ENCODE measurements at regions not wholly inside any gene's neighbourhood (a gene's known extent, or its start where the extent isn't known, plus 50 kb on each side); places are given as distances from the start of the nearest gene placed in this dataset.

GRCh38 chr3:124161448-124161847 lies 169.5 kb upstream of the ROPN1 start:
- H3K4me1 ChIP-seq (ENCODE audit: control insufficient read depth, insufficient read depth, low read length) = no peaks in the 10 kb centered on the region
- in situ Hi-C loops (cut with HindIII; ENCODE audit: low pct_unique_long_range_greater_than_20kb, low sequenced_read_pairs) = no loop called here
- intact Hi-C loops (cut with micrococcal nuclease; ENCODE audit: unreplicated experiment) = no loop called here
- H3K27ac ChIP-seq (ENCODE audit: low read length) = no peak overlapping the region
- ATAC-seq (no peak), DNase-seq (ENCODE audit: low read depth, low spot score) (no peak)
- POLR2A ChIA-PET = no interaction called here
- BruUV-seq (replicated peaks) = no TSS peak
- H3K4me3 ChIP-seq (ENCODE audit: low read depth in 2 of 2, low read length in 2 of 2) = no peak overlapping the region
- no peaks in the 10 kb centered on the region for H3K36me3 ChIP-seq (ENCODE audit: control insufficient read depth, insufficient read depth, low read length)
- TF ChIP-seq TCF7L2 (IDR thresholded peaks at IDR 0.05; ENCODE audit: low read depth, low read length) = no peak
- no peak for TF ChIP-seq SIN3A (IDR thresholded peaks at IDR 0.05; ENCODE audit: borderline replicate concordance, insufficient read depth, low read depth, low read length)
- no peak for TF ChIP-seq POLR2AphosphoS5 (IDR thresholded peaks at IDR 0.05; ENCODE audit: low read depth, low read length)
- TF ChIP-seq, protein P1, sequence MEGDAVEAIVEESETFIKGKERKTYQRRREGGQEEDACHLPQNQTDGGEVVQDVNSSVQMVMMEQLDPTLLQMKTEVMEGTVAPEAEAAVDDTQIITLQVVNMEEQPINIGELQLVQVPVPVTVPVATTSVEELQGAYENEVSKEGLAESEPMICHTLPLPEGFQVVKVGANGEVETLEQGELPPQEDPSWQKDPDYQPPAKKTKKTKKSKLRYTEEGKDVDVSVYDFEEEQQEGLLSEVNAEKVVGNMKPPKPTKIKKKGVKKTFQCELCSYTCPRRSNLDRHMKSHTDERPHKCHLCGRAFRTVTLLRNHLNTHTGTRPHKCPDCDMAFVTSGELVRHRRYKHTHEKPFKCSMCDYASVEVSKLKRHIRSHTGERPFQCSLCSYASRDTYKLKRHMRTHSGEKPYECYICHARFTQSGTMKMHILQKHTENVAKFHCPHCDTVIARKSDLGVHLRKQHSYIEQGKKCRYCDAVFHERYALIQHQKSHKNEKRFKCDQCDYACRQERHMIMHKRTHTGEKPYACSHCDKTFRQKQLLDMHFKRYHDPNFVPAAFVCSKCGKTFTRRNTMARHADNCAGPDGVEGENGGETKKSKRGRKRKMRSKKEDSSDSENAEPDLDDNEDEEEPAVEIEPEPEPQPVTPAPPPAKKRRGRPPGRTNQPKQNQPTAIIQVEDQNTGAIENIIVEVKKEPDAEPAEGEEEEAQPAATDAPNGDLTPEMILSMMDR (IDR thresholded peaks at IDR 0.05) = no peak
- no peak for TF ChIP-seq REST (IDR thresholded peaks at IDR 0.05; ENCODE audit: insufficient read depth in 1 of 2, low read depth in 2 of 2, low read length in 1 of 2)
- CTCF ChIA-PET = no interaction called here
- H3K27me3 ChIP-seq (ENCODE audit: control insufficient read depth, insufficient read depth, low read length) = peaks cover 43% of the 10 kb centered on the region
- no peaks in the 10 kb centered on the region for H3K9me3 ChIP-seq (ENCODE audit: control insufficient read depth, insufficient read depth, low read depth, low read length)

DNA sequence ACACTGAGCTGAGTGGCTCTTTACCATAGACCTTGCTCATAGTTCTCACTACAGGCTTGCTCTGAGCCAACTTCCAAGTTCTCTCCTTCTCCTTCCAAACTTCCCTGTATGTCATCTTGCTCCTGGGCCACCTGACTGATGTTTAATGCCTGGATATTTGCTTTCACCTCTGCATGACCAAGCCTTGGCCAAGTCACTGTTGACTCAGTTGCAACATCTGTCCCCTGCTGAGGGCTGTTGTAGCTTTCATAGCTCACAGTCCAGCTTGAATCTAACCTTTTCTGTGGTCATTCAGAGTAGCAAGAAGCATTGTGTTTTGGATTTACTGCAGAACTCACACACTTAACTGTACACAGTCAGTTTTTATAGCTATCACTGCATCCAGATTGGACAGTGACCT lies 171.8 kb upstream of the ROPN1 start:
- Histone ChIP-seq H3K9me3 (ENCODE audit: control insufficient read depth, insufficient read depth, low read depth, low read length) (no peaks in the 10 kb centered on the region), H3K4me3 (ENCODE audit: low read depth in 2 of 2, low read length in 2 of 2) (no peak overlapping the region), H3K36me3 (ENCODE audit: control insufficient read depth, insufficient read depth, low read length) (no peaks in the 10 kb centered on the region), H3K4me1 (ENCODE audit: control insufficient read depth, insufficient read depth, low read length) (no peaks in the 10 kb centered on the region), H3K27ac (ENCODE audit: low read length) (no peak overlapping the region), H3K27me3 (ENCODE audit: control insufficient read depth, insufficient read depth, low read length) (peaks cover 27% of the 10 kb centered on the region)
- TF ChIP-seq SIN3A (IDR thresholded peaks at IDR 0.05; ENCODE audit: borderline replicate concordance, insufficient read depth, low read depth, low read length) = no peak
- no peak for TF ChIP-seq POLR2AphosphoS5 (IDR thresholded peaks at IDR 0.05; ENCODE audit: low read depth, low read length)
- no peak for TF ChIP-seq REST (IDR thresholded peaks at IDR 0.05; ENCODE audit: insufficient read depth in 1 of 2, low read depth in 2 of 2, low read length in 1 of 2)
- TF ChIP-seq TCF7L2 (IDR thresholded peaks at IDR 0.05; ENCODE audit: low read depth, low read length) = no peak
- TF ChIP-seq, protein P1 (IDR thresholded peaks at IDR 0.05) = no peak
- no peak for ATAC-seq
- CTCF ChIA-PET = no interaction called here
- no TSS peak for BruUV-seq (replicated peaks)
- intact Hi-C loops (cut with micrococcal nuclease; ENCODE audit: unreplicated experiment) (no loop called here), in situ Hi-C loops (cut with HindIII; ENCODE audit: low pct_unique_long_range_greater_than_20kb, low sequenced_read_pairs) (no loop called here)
- DNase-seq (ENCODE audit: low read depth, low spot score) = no peak
- POLR2A ChIA-PET = no interaction called here
